ENCODE measurements at regions not wholly inside any gene's neighbourhood (a gene's known extent, or its start where the extent isn't known, plus 50 kb on each side); places are given as distances from the start of the nearest gene placed in this dataset.
"Not testable (repeated sequence)": the region's sequence is repeated elsewhere in the genome, so short reads cannot be mapped to it uniquely, and the experiment has no call there.

GRCh38 chr13:61275736-61276135 lies 139.9 kb downstream of the PCDH20 start:
- no TSS peak for BruUV-seq (replicated peaks)
- H3K9me2 ChIP-seq (ENCODE audit: insufficient read depth, low read length), result no peaks in the 10 kb centered on the region
- H3K9me3 ChIP-seq (ENCODE audit: low read length), result no peaks in the 10 kb centered on the region
- H2AFZ ChIP-seq (ENCODE audit: low read length), result no peak overlapping the region
- no peaks in the 10 kb centered on the region for H3K4me1 ChIP-seq (ENCODE audit: insufficient read depth, low read length, poor library complexity, severe bottlenecking)
- POLR2A ChIA-PET, result no interaction called here
- H3K4me3 ChIP-seq (ENCODE audit: low read depth, low read length, poor library complexity, severe bottlenecking), result no peak overlapping the region
- CTCF ChIA-PET (ENCODE audit: unreplicated experiment), result no interaction called here
- no peak for TF ChIP-seq CTCF (conservative IDR thresholded peaks at IDR 0.05; ENCODE audit: low read length)
- no peak for TF ChIP-seq EZH2phosphoT487 (IDR thresholded peaks at IDR 0.05; ENCODE audit: borderline replicate concordance, low read depth, low read length)
- no peaks in the 10 kb centered on the region for H3K79me2 ChIP-seq (ENCODE audit: insufficient read depth, low read depth, low read length)
- no peak overlapping the region for H3K27ac ChIP-seq (ENCODE audit: low read depth, low read length, poor library complexity, severe bottlenecking)
- no peak overlapping the region for H3K4me2 ChIP-seq (ENCODE audit: low read length)
- DNase-seq (ENCODE audit: low spot score), result no peak
- no peaks in the 10 kb centered on the region; the same call in 1 of the 2 replicates for H4K20me1 ChIP-seq (ENCODE audit: insufficient read depth, low read length)
- intact Hi-C loops (cut with micrococcal nuclease; ENCODE audit: unreplicated experiment), result no loop called here
- no peaks in the 10 kb centered on the region for H3K36me3 ChIP-seq (ENCODE audit: insufficient read depth, low read length)

GRCh38 chr13:61275251-61275650 lies 140.4 kb downstream of the PCDH20 start:
- no peak overlapping the region for H2AFZ ChIP-seq (ENCODE audit: low read length)
- DNase-seq (ENCODE audit: low spot score), result no peak
- no peak for TF ChIP-seq CTCF (conservative IDR thresholded peaks at IDR 0.05; ENCODE audit: low read length)
- no peak for TF ChIP-seq EZH2phosphoT487 (IDR thresholded peaks at IDR 0.05; ENCODE audit: borderline replicate concordance, low read depth, low read length)
- H3K9me3 ChIP-seq (ENCODE audit: low read length), result no peaks in the 10 kb centered on the region
- no peak overlapping the region for H3K27ac ChIP-seq (ENCODE audit: low read depth, low read length, poor library complexity, severe bottlenecking)
- no peaks in the 10 kb centered on the region for H3K4me1 ChIP-seq (ENCODE audit: insufficient read depth, low read length, poor library complexity, severe bottlenecking)
- no peaks in the 10 kb centered on the region for H3K79me2 ChIP-seq (ENCODE audit: insufficient read depth, low read depth, low read length)
- CTCF ChIA-PET (ENCODE audit: unreplicated experiment), result no interaction called here
- H3K4me2 ChIP-seq (ENCODE audit: low read length), result no peak overlapping the region
- no peaks in the 10 kb centered on the region for H3K9me2 ChIP-seq (ENCODE audit: insufficient read depth, low read length)
- no peaks in the 10 kb centered on the region for H3K36me3 ChIP-seq (ENCODE audit: insufficient read depth, low read length)
- H4K20me1 ChIP-seq (ENCODE audit: insufficient read depth, low read length), result no peaks in the 10 kb centered on the region; the same call in 1 of the 2 replicates
- intact Hi-C loops (cut with micrococcal nuclease; ENCODE audit: unreplicated experiment), result no loop called here
- no peak overlapping the region for H3K4me3 ChIP-seq (ENCODE audit: low read depth, low read length, poor library complexity, severe bottlenecking)
- POLR2A ChIA-PET, result no interaction called here
- no TSS peak for BruUV-seq (replicated peaks)

DNA sequence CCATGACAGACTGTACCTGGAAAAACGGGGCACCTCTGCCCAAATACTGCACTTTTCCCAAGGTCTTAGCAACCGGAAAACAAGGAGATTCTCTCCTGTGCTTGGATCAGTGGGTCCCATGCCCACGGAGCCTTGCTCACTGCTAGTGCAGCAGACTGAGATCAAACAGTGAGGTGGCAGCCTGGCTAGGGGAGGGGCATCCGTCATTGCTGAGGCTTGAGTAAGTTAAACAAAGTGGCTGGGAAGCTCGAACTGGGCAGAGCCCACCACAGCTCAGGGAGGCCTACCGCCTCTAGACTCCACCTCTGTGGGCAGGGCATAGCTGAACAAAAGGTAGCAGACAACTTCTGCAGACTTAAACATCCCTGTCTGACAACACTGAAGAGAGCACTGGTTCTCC lies 148.8 kb downstream of the PCDH20 start:
- CTCF ChIA-PET (ENCODE audit: unreplicated experiment); H4K20me1 ChIP-seq (ENCODE audit: insufficient read depth, low read length); H2AFZ ChIP-seq (ENCODE audit: low read length); H3K36me3 ChIP-seq (ENCODE audit: insufficient read depth, low read length); H3K4me1 ChIP-seq (ENCODE audit: insufficient read depth, low read length, poor library complexity, severe bottlenecking); intact Hi-C loops (cut with micrococcal nuclease; ENCODE audit: unreplicated experiment); H3K9me2 ChIP-seq (ENCODE audit: insufficient read depth, low read length); H3K4me3 ChIP-seq (ENCODE audit: low read depth, low read length, poor library complexity, severe bottlenecking); H3K9me3 ChIP-seq (ENCODE audit: low read length); DNase-seq (ENCODE audit: low spot score); BruUV-seq (replicated peaks); H3K27ac ChIP-seq (ENCODE audit: low read depth, low read length, poor library complexity, severe bottlenecking); H3K79me2 ChIP-seq (ENCODE audit: insufficient read depth, low read depth, low read length); H3K4me2 ChIP-seq (ENCODE audit: low read length): not testable (repeated sequence)
- POLR2A ChIA-PET, result interaction anchor here (1.3 kb wide), 1 partner anchor 11 kb away, joined by 4 read pairs; no protein-coding TSS in a partner anchor
